HCT116 (cell line): ENCODE measurements at regions not wholly inside any gene's neighbourhood (a gene's known extent, or its start where the extent isn't known, plus 50 kb on each side); places are given as distances from the start of the nearest gene placed in this dataset.

ENCODE experiments used
- ATAC-seq: fragments of 200-7000 bp; cut with Tn5 transposase; 2 replicates; pipeline ENCODE4 v1.9.1; 2020; ENCODE audit warnings: mild to moderate bottlenecking, moderate library complexity
- BruUV-seq: library from RNA; stranded (reverse); fragments of 400-500 nt; replicated peaks from 2 replicates; lab custom pipeline; 2021; lab: Mats Ljungman, UMichigan
- CTCF ChIA-PET: fragments of 300-600 bp; sonication (Branson Sonifier 250); formaldehyde crosslinking; loops from one replicate; lab custom pipeline; 2021; ENCODE audit warnings: antibody characterized with exemption; lab: Charles Lee
- POLR2A ChIA-PET: fragments of 300-600, 350-600 bp; sonication (Branson Sonifier 250); formaldehyde crosslinking; loops from one replicate; lab custom pipeline; 2021; ENCODE audit warnings: antibody characterized with exemption; lab: Charles Lee
- RAD21 ChIA-PET, 2 experiments: fragments of 300-600 bp; sonication (Branson Sonifier 250); formaldehyde crosslinking; loops; one replicate each; lab custom pipeline; 2023; ENCODE audit warnings: low total read pairs in 2 of 2; ENCODE audit not compliant: uncharacterized antibody in 2 of 2, unreplicated experiment in 2 of 2, low non-redundant PET in 1 of 2; lab: Charles Lee
- DNase-seq: peaks from one replicate; pipeline ENCODE4 v3.0.0-alpha.2; 2010; ENCODE audit warnings: low read depth, low spot score
- H2AFZ ChIP-seq: fragments of 200-600 bp; shearing (Covaris generic), sonication (generic); 2 replicates; pipeline ENCODE4 v1.6.1; 2017; ENCODE audit warnings: low read depth, mixed run types, mixed read lengths, antibody characterized with exemption, low read length; ENCODE audit not compliant: poor library complexity, severe bottlenecking
- H3K27ac ChIP-seq: 2 replicates; pipeline ENCODE4 v1.5.1; 2012; ENCODE audit warnings: low read depth, low read length
- H3K27me3 ChIP-seq: fragments of 200-600 bp; sonication (generic); 2 replicates; pipeline ENCODE4 v1.6.1; 2016; ENCODE audit warnings: mixed run types, low read length, mixed read lengths; ENCODE audit not compliant: insufficient read depth
- H3K36me3 ChIP-seq, 2 experiments: fragments of 200-500 bp in 1 of 2; fragments of 200-600 bp in 1 of 2; sonication (Bioruptor generic) in 1 of 2; sonication (generic) in 1 of 2; 2 replicates each; pipeline versions ENCODE4 v1.5.1 to v1.6.1; 2014 to 2016; ENCODE audit warnings: low read length in 2 of 2, inconsistent platforms in 1 of 2, mixed read lengths in 1 of 2, mixed run types in 1 of 2; ENCODE audit not compliant: insufficient read depth in 2 of 2, control insufficient read depth in 1 of 2
- H3K4me1 ChIP-seq, 2 experiments: fragments of 200-600 bp in 1 of 2; sonication (generic) in 1 of 2; 2 replicates each; pipeline versions ENCODE4 v1.5.1 to v1.6.1; 2012 to 2017; ENCODE audit warnings: low read length in 2 of 2, inconsistent platforms in 1 of 2, mild to moderate bottlenecking in 1 of 2, mixed read lengths in 1 of 2, mixed run types in 1 of 2, moderate library complexity in 1 of 2; ENCODE audit not compliant: insufficient read depth in 2 of 2, control insufficient read depth in 1 of 2
- H3K4me2 ChIP-seq: fragments of 200-600 bp; sonication (generic); 2 replicates; pipeline ENCODE4 v1.6.1; 2017; ENCODE audit warnings: mixed run types, low read length, mixed read lengths
- H3K4me3 ChIP-seq, 2 experiments: fragments of 200-600 bp in 1 of 2; sonication (generic) in 1 of 2; replicated peaks in 1 of 2; 2 replicates each; pipeline ENCODE4 v1.5.1; 2011 to 2016; ENCODE audit warnings: low read length in 2 of 2, control low read depth in 1 of 2, low read depth in 1 of 2, mild to moderate bottlenecking in 1 of 2, mixed read lengths in 1 of 2, mixed run types in 1 of 2
- H3K79me2 ChIP-seq: fragments of 200-600 bp; sonication (generic); 2 replicates; pipeline ENCODE4 v1.6.1; 2017; ENCODE audit warnings: mild to moderate bottlenecking, mixed run types, low read length, moderate library complexity, mixed read lengths; ENCODE audit not compliant: insufficient read depth
- H3K9ac ChIP-seq: fragments of 200-600 bp; sonication (generic); 2 replicates; pipeline ENCODE4 v1.6.1; 2016; ENCODE audit warnings: low read length, mixed read lengths
- H3K9me2 ChIP-seq: fragments of 200-600 bp; sonication (generic), shearing (Covaris generic); 2 replicates; pipeline ENCODE4 v1.6.1; 2017; ENCODE audit warnings: mixed run types, mild to moderate bottlenecking, moderate library complexity; ENCODE audit not compliant: insufficient read depth
- H3K9me3 ChIP-seq, 2 experiments: fragments of 200-500 bp in 1 of 2; fragments of 200-600 bp in 1 of 2; sonication (Bioruptor generic) in 1 of 2; sonication (generic) in 1 of 2; 2 replicates each; pipeline ENCODE4 v1.6.1; 2014 to 2017; ENCODE audit warnings: low read length in 2 of 2, mixed read lengths in 2 of 2, inconsistent platforms in 1 of 2, low read depth in 1 of 2, mild to moderate bottlenecking in 1 of 2, mixed run types in 1 of 2, moderate library complexity in 1 of 2; ENCODE audit not compliant: control insufficient read depth in 1 of 2, insufficient read depth in 1 of 2
- H4K20me1 ChIP-seq: fragments of 200-600 bp; sonication (generic), shearing (Covaris generic); 2 replicates; pipeline ENCODE4 v1.6.1; 2017; ENCODE audit warnings: mixed run types, mild to moderate bottlenecking, moderate library complexity; ENCODE audit not compliant: insufficient read depth
- CEBPB ChIP-seq: IDR thresholded peaks from 2 replicates; pipeline ENCODE4 v1.6.1; 2012; ENCODE audit warnings: low read depth
- ELF1 ChIP-seq: IDR thresholded peaks from 2 replicates; pipeline ENCODE4 v1.6.1; 2012; ENCODE audit warnings: low read depth, borderline replicate concordance
- POLR2A ChIP-seq: IDR thresholded peaks from 2 replicates; pipeline ENCODE4 v1.7.0; 2011; ENCODE audit warnings: borderline replicate concordance; ENCODE audit not compliant: insufficient read depth, insufficient read length; ENCODE audit errors: extremely low read depth
- RAD21 ChIP-seq: IDR thresholded peaks from 2 replicates; pipeline ENCODE4 v1.6.1; 2012; ENCODE audit warnings: low read depth, mild to moderate bottlenecking
- SIN3A ChIP-seq: IDR thresholded peaks from 2 replicates; pipeline ENCODE4 v1.6.1; 2012; ENCODE audit warnings: low read depth
- TCF7L2 ChIP-seq: IDR thresholded peaks from 2 replicates; pipeline ENCODE4 v1.7.0; 2011; ENCODE audit warnings: borderline replicate concordance, inconsistent platforms; ENCODE audit not compliant: insufficient read depth, insufficient read length; ENCODE audit errors: extremely low read depth
- ZBTB33 ChIP-seq: IDR thresholded peaks from 2 replicates; pipeline ENCODE4 v1.6.1; 2011; ENCODE audit warnings: mild to moderate bottlenecking, low read length, moderate library complexity; ENCODE audit not compliant: insufficient replicate concordance; ENCODE audit errors: extremely low read depth
- intact Hi-C: fragments of 100-400 bp; cut with micrococcal nuclease; formaldehyde crosslinking; loops from 2 replicates; pipeline ENCODE4 v1.10.0; 2022
- TF ChIP-seq, protein P1 (sequence below): IDR thresholded peaks from 2 replicates; pipeline ENCODE4 v1.6.1; 2012
- TF ChIP-seq, protein P2 (sequence below), 3 experiments: fragments of 200-600 bp in 1 of 3; sonication (generic) in 1 of 3; IDR thresholded peaks in 2 of 3; conservative IDR thresholded peaks in 1 of 3; 2 replicates each; pipeline ENCODE4 v1.5.1; 2012 to 2017; ENCODE audit warnings: low read depth in 2 of 3, low read length in 2 of 3, antibody characterized with exemption in 1 of 3, borderline replicate concordance in 1 of 3, control low read depth in 1 of 3, mild to moderate bottlenecking in 1 of 3, mixed read lengths in 1 of 3, mixed run types in 1 of 3, moderate library complexity in 1 of 3; ENCODE audit not compliant: insufficient read depth in 1 of 3

GRCh38 chr11:32526760-32527159, 56.9 kb upstream of the EIF3M start:
- Histone ChIP-seq H3K4me2 (no peak overlapping the region), H3K27ac (no peak overlapping the region), H3K9me3 (no peaks in the 10 kb centered on the region), H3K79me2 (no peaks in the 10 kb centered on the region), H3K27me3 (no peaks in the 10 kb centered on the region), H3K36me3 (no peaks in the 10 kb centered on the region), H3K9ac (no peak overlapping the region), H4K20me1 (no peaks in the 10 kb centered on the region), H3K4me1 (no peaks in the 10 kb centered on the region), H2AFZ (no peak overlapping the region), H3K9me2 (no peaks in the 10 kb centered on the region), H3K4me3 (no peak overlapping the region)
- ChIA-PET CTCF (no interaction called here), RAD21 (no interaction called here), POLR2A (no interaction called here)
- DNase-seq, result no peak
- no peak for ATAC-seq
- TF ChIP-seq, protein P1, sequence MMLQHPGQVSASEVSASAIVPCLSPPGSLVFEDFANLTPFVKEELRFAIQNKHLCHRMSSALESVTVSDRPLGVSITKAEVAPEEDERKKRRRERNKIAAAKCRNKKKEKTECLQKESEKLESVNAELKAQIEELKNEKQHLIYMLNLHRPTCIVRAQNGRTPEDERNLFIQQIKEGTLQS, result no peak
- TF ChIP-seq SIN3A, result no peak
- no peak for TF ChIP-seq POLR2A
- BruUV-seq, result no TSS peak
- intact Hi-C loops, result no loop called here

GRCh38 chr11:32511926-32512325, 71.7 kb upstream of the EIF3M start:
- peaks cover 0 to 4% of the 10 kb centered on the region in 2 experiments; a peak in 1 of 4 replicates for H3K4me1 ChIP-seq
- H3K9ac ChIP-seq, result no peak overlapping the region
- no peaks in the 10 kb centered on the region for H3K9me2 ChIP-seq
- no peaks in the 10 kb centered on the region for H3K27me3 ChIP-seq
- ATAC-seq (no peak), DNase-seq (no peak)
- POLR2A ChIA-PET, result no interaction called here
- no peaks in the 10 kb centered on the region for H3K36me3 ChIP-seq
- no peak overlapping the region for H3K4me3 ChIP-seq
- TF ChIP-seq ZBTB33, result no peak
- no peak for TF ChIP-seq RAD21
- TF ChIP-seq, protein P2, sequence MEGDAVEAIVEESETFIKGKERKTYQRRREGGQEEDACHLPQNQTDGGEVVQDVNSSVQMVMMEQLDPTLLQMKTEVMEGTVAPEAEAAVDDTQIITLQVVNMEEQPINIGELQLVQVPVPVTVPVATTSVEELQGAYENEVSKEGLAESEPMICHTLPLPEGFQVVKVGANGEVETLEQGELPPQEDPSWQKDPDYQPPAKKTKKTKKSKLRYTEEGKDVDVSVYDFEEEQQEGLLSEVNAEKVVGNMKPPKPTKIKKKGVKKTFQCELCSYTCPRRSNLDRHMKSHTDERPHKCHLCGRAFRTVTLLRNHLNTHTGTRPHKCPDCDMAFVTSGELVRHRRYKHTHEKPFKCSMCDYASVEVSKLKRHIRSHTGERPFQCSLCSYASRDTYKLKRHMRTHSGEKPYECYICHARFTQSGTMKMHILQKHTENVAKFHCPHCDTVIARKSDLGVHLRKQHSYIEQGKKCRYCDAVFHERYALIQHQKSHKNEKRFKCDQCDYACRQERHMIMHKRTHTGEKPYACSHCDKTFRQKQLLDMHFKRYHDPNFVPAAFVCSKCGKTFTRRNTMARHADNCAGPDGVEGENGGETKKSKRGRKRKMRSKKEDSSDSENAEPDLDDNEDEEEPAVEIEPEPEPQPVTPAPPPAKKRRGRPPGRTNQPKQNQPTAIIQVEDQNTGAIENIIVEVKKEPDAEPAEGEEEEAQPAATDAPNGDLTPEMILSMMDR (IDR thresholded peaks at IDR 0.05 in 2 of 3, conservative IDR thresholded peaks at IDR 0.05 in 1 of 3; ENCODE audit: borderline replicate concordance in 1 of 3, insufficient read depth in 1 of 3, low read depth in 2 of 3, low read length in 2 of 3), result no peak
- no peak for TF ChIP-seq ELF1
- TF ChIP-seq TCF7L2, result no peak
- no peak for TF ChIP-seq POLR2A
- TF ChIP-seq CEBPB, result no peak
- H3K27ac ChIP-seq, result no peak overlapping the region
- RAD21 ChIA-PET, result no interaction called here
- H2AFZ ChIP-seq, result no peak overlapping the region
- CTCF ChIA-PET, result no interaction called here
- H3K4me2 ChIP-seq, result no peak overlapping the region
- no TSS peak for BruUV-seq
- no peaks in the 10 kb centered on the region for H4K20me1 ChIP-seq
- intact Hi-C loops, result no loop called here
- no peaks in the 10 kb centered on the region for H3K9me3 ChIP-seq
- H3K79me2 ChIP-seq, result no peaks in the 10 kb centered on the region
